ENCODE measurements at regions not wholly inside any gene's neighbourhood (a gene's known extent, or its start where the extent isn't known, plus 50 kb on each side); places are given as distances from the start of the nearest gene placed in this dataset.

DNA sequence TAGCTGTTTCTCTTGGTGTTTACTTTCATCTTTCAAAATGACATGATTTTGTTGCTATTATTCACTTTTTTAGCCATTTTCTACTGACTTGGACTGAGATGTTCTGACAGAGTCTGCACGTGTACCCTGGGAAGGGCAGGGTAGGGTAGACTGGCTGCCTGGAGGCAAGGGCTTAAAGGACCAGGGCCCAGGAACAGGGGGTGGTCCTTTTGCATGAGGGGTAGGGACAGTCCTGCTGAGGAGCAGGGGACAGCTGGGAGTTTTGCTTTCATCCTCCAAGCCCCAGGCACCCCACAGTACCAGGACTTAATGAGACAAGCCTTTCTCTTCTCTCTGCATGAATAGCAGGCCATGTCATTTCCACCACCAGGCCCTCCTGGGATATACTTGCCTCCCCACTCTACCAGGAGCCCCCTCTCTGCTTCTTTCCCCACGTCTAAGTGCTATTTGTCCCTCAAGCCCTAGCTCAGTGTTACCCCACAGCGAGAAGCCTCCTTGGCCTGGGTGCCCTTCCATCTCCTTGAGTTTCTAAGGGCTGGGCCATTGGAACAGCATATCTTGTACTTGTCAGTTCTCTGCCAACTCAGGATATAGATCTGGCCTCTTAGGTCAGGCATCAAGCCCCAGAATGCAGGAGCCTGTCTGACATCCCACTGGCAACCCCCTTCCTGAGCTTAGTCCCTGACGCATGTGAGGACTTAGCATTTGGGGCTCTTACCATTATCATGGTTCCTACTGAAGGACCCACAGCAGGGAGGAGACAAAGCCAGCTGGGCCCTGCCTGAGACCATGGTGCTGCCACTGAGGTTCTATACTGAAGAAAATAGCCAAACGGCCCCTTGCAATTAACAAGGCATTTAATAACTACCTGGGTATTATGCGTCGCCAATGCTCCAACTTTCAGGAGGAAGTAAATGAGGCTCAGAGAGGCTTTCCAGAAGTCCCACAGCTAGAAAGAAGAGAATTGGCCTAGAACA lies 78.4 kb upstream of the UNC5B start:
- Histone ChIP-seq H3K36me3 (ENCODE audit: control insufficient read depth, insufficient read depth, low read length) (no peaks in the 10 kb centered on the region), H3K4me3 (no peak overlapping the region), H3K4me2 (ENCODE audit: insufficient read depth, low read length) (no peak overlapping the region), H3K79me2 (ENCODE audit: control insufficient read depth, insufficient read depth, low read length) (no peaks in the 10 kb centered on the region), H3K27ac (ENCODE audit: extremely low read depth, low read depth, low read length) (no peak overlapping the region), H3K9me1 (ENCODE audit: control insufficient read depth, insufficient read depth, low read length) (no peaks in the 10 kb centered on the region), H3K27me3 (ENCODE audit: control insufficient read depth in 2 of 2, insufficient read depth in 2 of 2, low read length in 2 of 2) (peaks cover 6 to 73% of the 10 kb centered on the region in 2 experiments), H3K9me3 (replicated peaks; ENCODE audit: control insufficient read depth, insufficient read depth, low read depth, low read length) (no peaks in the 10 kb centered on the region), H3K4me1 (replicated peaks in 1 of 2; ENCODE audit: control insufficient read depth in 2 of 2, insufficient read depth in 2 of 2, low read length in 2 of 2) (no peaks in the 10 kb centered on the region), H4K20me1 (replicated peaks; ENCODE audit: control insufficient read depth, insufficient read depth, low read length) (no peaks in the 10 kb centered on the region), H3K9ac (ENCODE audit: insufficient read depth in 1 of 2, low read depth in 2 of 2, low read length in 2 of 2) (no peak overlapping the region), H2AFZ (ENCODE audit: low read depth, low read length) (no peak overlapping the region)
- BruUV-seq (replicated peaks): no TSS peak
- 17% methylated on average over 7 of the region's 7 CpGs for WGBS (ENCODE audit: insufficient coverage, low coverage, missing lambda C conversion rate)
- in situ Hi-C loops (cut with MboI) (no loop called here), intact Hi-C loops (cut with micrococcal nuclease) (no loop called here)
- DNase-seq (ENCODE audit: extremely low read depth in 1 of 4, low spot score in 3 of 4) (no peak), ATAC-seq (no peak), FAIRE-seq (no peak)
- POLR2A ChIA-PET: interaction anchor here (0.6 to 1.3 kb wide), 5 partner anchors 10 to 813 kb away, joined by 3 to 4 read pairs (median 4); no protein-coding TSS in a partner anchor
- no peak for TF ChIP-seq NCOA1 (IDR thresholded peaks at IDR 0.05; ENCODE audit: low read depth)
- no peak for TF ChIP-seq ELF2 (CRISPR knock-in tag; IDR thresholded peaks at IDR 0.05)
- no peak for TF ChIP-seq ARID3B (CRISPR knock-in tag; IDR thresholded peaks at IDR 0.05; ENCODE audit: borderline replicate concordance)
- no peak for TF ChIP-seq POLR2AphosphoS5 (IDR thresholded peaks at IDR 0.05; ENCODE audit: control insufficient read depth, insufficient read depth, low read depth, low read length)
- CTCF ChIA-PET (ENCODE audit: low intra/inter-chr PET ratio): no interaction called here

Data from K562 (cell line).